ENCODE measurements at regions not wholly inside any gene's neighbourhood (a gene's known extent, or its start where the extent isn't known, plus 50 kb on each side); places are given as distances from the start of the nearest gene placed in this dataset.

DNA sequence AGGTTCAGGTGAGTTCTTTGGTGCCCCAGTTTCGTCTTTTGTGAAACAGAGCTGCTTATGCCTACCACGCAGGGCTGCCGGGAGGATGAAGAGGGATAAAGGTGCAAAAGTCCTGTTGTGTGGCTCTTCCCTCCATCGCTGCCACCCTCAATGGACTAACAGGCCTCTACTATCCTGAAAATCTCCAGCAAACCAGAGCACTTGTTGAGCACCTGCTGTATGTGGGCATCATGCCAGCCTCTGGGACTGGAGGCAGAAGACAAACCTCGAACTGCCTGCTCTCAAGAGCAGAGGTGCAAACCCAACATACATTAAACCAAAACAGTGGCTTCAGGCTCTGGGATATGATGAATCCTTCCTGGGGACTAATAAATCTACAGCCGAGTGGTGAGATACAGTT, 174.1 kb downstream of the ACTL8 start:
- Mint-ChIP-seq H3K36me3 (ENCODE audit: low read depth) (no peaks in the 10 kb centered on the region), H3K27ac (no peak overlapping the region), H3K27me3 (peaks cover 40% of the 10 kb centered on the region), H3K9me3 (no peaks in the 10 kb centered on the region), H3K4me3 (no peak overlapping the region), H3K4me1 (ENCODE audit: low read depth) (no peaks in the 10 kb centered on the region)
- peaks cover 4 to 8% of the 10 kb centered on the region in 2 experiments for H3K27me3 ChIP-seq (ENCODE audit: control insufficient read depth in 1 of 2, insufficient read depth in 2 of 2, low read length in 2 of 2)
- H3K4me1 ChIP-seq (ENCODE audit: insufficient read depth, low read length) = no peaks in the 10 kb centered on the region
- ATAC-seq (ENCODE audit: poor library complexity) (no peak), DNase-seq (no peak)
- ChIA-PET POLR2A (no interaction called here), CTCF (no interaction called here)
- intact Hi-C loops (cut with DNase I, micrococcal nuclease) = no loop called here
- TF ChIP-seq, protein P1, sequence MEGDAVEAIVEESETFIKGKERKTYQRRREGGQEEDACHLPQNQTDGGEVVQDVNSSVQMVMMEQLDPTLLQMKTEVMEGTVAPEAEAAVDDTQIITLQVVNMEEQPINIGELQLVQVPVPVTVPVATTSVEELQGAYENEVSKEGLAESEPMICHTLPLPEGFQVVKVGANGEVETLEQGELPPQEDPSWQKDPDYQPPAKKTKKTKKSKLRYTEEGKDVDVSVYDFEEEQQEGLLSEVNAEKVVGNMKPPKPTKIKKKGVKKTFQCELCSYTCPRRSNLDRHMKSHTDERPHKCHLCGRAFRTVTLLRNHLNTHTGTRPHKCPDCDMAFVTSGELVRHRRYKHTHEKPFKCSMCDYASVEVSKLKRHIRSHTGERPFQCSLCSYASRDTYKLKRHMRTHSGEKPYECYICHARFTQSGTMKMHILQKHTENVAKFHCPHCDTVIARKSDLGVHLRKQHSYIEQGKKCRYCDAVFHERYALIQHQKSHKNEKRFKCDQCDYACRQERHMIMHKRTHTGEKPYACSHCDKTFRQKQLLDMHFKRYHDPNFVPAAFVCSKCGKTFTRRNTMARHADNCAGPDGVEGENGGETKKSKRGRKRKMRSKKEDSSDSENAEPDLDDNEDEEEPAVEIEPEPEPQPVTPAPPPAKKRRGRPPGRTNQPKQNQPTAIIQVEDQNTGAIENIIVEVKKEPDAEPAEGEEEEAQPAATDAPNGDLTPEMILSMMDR (IDR thresholded peaks at IDR 0.05) = no peak
- peaks cover 0 to 15% of the 10 kb centered on the region in 2 experiments for H3K9me3 ChIP-seq (ENCODE audit: control insufficient read depth in 1 of 2, insufficient read depth in 1 of 2, low read length in 2 of 2)
- no peak overlapping the region for H3K27ac ChIP-seq (ENCODE audit: low read depth in 1 of 2, low read length in 2 of 2)
- no peaks in the 10 kb centered on the region for H3K36me3 ChIP-seq (ENCODE audit: insufficient read depth, low read length)
- H3K4me3 ChIP-seq (ENCODE audit: low read length) = no peak overlapping the region

DNA sequence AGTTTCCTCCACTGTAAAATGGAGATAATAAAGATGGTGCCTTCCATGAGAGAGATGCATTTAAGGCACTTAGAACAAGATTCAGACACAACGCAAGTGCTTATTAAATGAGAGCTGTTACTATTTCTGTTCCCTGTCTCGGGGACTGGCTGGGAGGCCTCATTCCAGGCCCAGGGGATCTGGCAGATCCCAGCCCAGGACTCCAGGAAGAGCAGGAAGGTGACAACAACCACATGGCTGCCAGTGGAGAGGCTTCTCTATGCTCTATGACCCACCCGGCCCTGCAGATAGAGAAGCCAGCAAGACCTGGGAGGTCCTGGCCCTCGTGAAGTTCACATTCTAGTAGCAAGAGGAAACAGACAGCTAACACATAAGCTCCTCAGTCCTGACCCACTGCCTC, 175.5 kb downstream of the ACTL8 start:
- Histone ChIP-seq H3K9me3 (ENCODE audit: control insufficient read depth in 1 of 2, insufficient read depth in 1 of 2, low read length in 2 of 2) (peaks cover 0 to 18% of the 10 kb centered on the region in 2 experiments), H3K36me3 (ENCODE audit: insufficient read depth, low read length) (no peaks in the 10 kb centered on the region), H3K4me1 (ENCODE audit: insufficient read depth, low read length) (no peaks in the 10 kb centered on the region), H3K4me3 (ENCODE audit: low read length) (no peak overlapping the region), H3K27ac (ENCODE audit: low read depth in 1 of 2, low read length in 2 of 2) (no peak overlapping the region), H3K27me3 (ENCODE audit: control insufficient read depth in 1 of 2, insufficient read depth in 2 of 2, low read length in 2 of 2) (peaks cover 3 to 6% of the 10 kb centered on the region in 2 experiments)
- intact Hi-C loops (cut with DNase I, micrococcal nuclease) = no loop called here
- Mint-ChIP-seq H3K4me1 (ENCODE audit: low read depth) (no peaks in the 10 kb centered on the region), H3K4me3 (no peak overlapping the region), H3K9me3 (no peaks in the 10 kb centered on the region), H3K27me3 (peaks cover 31% of the 10 kb centered on the region), H3K27ac (no peak overlapping the region), H3K36me3 (ENCODE audit: low read depth) (no peaks in the 10 kb centered on the region)
- ChIA-PET CTCF (no interaction called here), POLR2A (no interaction called here)
- TF ChIP-seq, protein P1 (IDR thresholded peaks at IDR 0.05) = no peak
- no peak for DNase-seq
- ATAC-seq (ENCODE audit: poor library complexity) = no peak

DNA sequence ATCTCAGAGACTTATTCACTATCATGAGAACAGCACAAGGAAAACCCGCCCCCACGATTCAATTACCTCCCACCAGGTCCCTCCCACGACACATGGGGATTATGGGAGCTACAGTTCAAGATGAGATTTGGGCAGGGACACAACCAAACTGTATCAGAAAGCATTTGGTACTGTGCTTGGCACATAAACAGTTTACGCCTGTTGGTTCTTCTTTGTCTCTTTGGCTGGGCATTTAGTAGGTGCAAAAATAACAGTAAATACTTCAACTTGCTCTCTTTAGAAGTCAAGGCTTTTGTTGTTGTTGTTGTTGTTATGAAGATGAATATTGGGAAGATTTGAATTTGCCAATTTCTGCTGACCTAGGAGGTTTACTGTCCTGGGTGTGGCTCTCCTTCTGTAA, 175.4 kb upstream of the IGSF21 start:
- Histone ChIP-seq H3K27ac (ENCODE audit: low read depth in 1 of 2, low read length in 2 of 2) (no peak overlapping the region), H3K27me3 (ENCODE audit: control insufficient read depth in 1 of 2, insufficient read depth in 2 of 2, low read length in 2 of 2) (peaks cover 1 to 4% of the 10 kb centered on the region in 2 experiments), H3K4me1 (ENCODE audit: insufficient read depth, low read length) (no peaks in the 10 kb centered on the region), H3K9me3 (ENCODE audit: control insufficient read depth in 1 of 2, insufficient read depth in 1 of 2, low read length in 2 of 2) (peaks cover 0 to 18% of the 10 kb centered on the region in 2 experiments), H3K36me3 (ENCODE audit: insufficient read depth, low read length) (no peaks in the 10 kb centered on the region), H3K4me3 (ENCODE audit: low read length) (no peak overlapping the region)
- no peak overlapping the region for H3K4me3 Mint-ChIP-seq
- H3K36me3 Mint-ChIP-seq (ENCODE audit: low read depth) = no peaks in the 10 kb centered on the region
- DNase-seq = no peak
- ATAC-seq (ENCODE audit: poor library complexity) = no peak
- H3K4me1 Mint-ChIP-seq (ENCODE audit: low read depth) = no peaks in the 10 kb centered on the region
- no peaks in the 10 kb centered on the region for H3K9me3 Mint-ChIP-seq
- peaks cover 19% of the 10 kb centered on the region for H3K27me3 Mint-ChIP-seq
- H3K27ac Mint-ChIP-seq = no peak overlapping the region
- CTCF ChIA-PET = no interaction called here
- intact Hi-C loops (cut with DNase I, micrococcal nuclease) = no loop called here
- TF ChIP-seq, protein P1 (IDR thresholded peaks at IDR 0.05) = no peak
- POLR2A ChIA-PET = no interaction called here

Measured in CD4-positive, alpha-beta T cell (primary cell).